Stimulated activated CD4-positive, alpha-beta T cell treated with anti-CD3 and anti-CD28 coated beads, Interleukin-12 subunit alpha, Interleukin-12 subunit beta, amount 100 ng/mL, for 24 hours (primary cell): ENCODE measurements at regions not wholly inside any gene's neighbourhood (a gene's known extent, or its start where the extent isn't known, plus 50 kb on each side); places are given as distances from the start of the nearest gene placed in this dataset.
A peak's percentile ranks its signal among the peaks of the same experiment; 100 is the strongest.
"Not testable (repeated sequence)": the region's sequence is repeated elsewhere in the genome, so short reads cannot be mapped to it uniquely, and the experiment has no call there.

Source experiments
- DNase-seq, 2 experiments: peaks; one replicate each; pipeline ENCODE4 v3.0.0-alpha.2; 2020; ENCODE audit warnings: low read depth in 2 of 2

DNA sequence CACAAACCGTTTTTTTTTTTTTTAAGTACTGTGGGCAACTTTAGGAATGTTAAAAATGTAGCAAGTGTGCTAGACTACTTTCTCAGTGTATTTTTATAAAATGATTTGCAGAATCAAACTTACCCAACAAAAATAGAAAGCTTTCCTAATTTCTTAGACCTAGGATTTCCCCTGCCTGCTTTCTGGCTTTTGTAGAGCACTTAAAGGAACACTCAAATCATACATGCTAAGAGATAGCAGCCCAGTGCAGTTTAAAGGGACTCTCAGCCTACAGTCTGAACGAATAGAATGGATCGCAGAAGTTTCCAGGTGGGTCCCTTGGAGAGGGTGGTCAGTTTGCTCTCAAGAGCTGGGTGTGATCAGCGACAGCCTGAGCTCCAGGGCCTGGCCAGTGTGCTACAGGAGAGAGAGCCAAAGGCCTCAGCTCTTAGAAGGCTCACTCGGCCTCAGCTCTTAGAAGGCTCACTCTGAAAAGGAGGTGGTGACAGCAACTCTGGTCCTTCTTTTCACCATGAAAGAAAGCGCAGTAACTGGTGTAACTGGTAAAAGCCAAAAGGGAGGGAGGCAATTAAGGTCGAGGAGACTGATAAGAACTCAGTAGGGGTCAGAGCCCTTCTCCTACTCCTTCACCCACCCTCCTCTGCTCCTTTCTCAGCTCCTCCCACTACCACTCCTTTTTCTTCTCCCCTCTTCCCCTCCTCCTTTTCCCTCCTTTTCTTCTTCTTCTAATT lies 142.4 kb downstream of the ZFP64 start:
- no peak for DNase-seq

DNA sequence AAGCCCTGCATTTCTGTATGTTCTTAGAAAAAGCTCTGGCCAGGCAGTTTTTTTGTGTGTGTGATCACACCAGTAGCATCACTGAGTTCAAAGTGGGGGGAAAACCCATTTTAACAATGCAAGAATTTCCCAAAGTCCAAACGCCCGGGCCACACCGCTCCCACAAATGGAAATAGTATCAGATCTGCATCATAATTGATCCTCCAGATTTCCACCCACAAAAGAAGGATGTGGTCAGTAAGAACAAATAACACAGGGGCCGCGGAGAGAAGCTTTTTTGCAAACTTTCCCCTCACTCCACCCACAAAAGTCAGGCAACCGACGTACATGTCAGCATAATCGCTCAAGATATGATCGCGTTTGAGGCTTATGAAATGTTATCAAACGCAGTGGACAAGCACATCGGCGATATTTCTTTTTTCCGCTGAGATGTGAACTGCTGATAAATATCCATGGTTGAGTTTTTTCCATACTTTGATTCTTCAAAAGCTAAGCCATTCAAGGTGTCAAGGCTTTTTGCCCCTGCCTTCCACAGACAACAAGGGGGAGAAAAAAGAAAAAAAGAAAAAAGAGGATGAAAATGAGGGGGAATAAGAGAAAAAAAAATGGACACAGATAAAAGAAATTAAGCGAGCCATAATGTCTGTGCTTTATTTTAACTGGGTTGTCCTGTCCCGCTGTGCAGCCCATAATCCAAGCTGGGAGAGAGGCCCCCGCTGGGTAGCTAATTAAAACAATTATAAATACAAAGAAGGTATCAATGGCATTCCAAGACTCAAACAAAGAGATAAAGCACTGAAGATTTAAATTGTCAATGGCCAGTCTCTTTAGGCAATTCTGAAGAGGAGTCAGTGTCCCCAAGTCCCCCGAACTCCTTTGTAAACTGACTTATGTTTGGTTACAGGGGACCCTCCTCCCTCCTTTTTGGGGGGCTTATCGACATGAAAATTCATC lies 143.5 kb downstream of the ZFP64 start:
- peak in 1 of 2 experiments; percentile 29 for DNase-seq

DNA sequence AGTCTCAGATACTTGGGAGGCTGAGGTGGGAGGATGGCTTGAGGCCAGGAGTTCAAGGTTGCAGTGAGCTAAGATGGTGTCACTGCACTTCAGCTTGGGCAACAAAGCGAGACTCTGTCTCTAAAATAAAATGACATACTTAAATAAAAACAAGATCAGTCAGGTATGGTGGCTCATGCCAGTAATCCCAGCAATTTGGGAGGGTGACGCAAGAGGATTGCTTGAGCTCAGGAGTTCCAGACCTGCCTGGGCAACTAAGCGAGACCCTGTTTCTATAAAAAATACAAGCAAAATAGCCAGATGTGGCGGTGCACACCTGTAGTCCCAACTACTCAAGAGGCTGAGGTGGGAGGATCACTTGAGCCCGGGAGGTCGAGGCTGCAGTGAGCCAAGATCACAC lies 149.6 kb downstream of the ZFP64 start:
- no peak for DNase-seq

DNA sequence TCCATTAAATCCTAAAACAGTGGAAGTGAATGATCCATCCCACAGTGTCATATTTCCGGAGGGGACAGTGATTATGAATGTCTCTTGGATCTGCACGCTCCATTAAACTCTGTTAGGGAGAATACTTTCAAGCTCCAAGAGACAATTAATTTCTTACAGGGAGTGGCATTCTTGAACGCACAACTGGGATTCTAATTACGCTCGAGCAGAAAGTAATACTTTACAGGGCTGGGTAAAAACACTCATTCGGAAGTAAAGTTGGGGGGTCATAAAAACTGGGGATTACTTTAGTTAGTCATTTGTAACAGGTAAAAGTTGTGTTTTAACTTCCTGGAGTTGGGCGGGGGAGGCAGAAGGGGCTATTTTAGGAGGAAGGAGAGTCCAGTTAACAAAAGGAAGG lies 151.8 kb downstream of the ZFP64 start:
- DNase-seq: no peak

DNA sequence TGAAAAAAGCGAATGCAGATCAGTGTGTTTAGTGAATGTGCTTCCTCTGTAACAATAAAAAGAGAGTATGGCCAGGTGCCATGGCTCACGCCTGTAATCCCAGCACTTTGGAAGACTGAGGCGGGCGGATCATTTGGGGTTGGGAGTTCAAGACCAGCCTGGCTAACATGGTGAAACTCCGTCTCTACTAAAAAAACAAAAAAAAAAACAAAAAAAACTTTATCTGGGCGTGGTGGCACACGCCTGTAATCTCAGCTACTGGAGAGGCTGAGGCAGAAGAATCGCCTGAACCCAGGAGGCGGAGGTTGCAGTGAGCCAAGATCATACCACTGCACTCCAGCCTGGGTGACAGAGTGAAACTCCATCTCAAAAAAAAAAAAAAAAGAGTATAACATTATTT lies 152.9 kb downstream of the ZFP64 start:
- not testable (repeated sequence) for DNase-seq

DNA sequence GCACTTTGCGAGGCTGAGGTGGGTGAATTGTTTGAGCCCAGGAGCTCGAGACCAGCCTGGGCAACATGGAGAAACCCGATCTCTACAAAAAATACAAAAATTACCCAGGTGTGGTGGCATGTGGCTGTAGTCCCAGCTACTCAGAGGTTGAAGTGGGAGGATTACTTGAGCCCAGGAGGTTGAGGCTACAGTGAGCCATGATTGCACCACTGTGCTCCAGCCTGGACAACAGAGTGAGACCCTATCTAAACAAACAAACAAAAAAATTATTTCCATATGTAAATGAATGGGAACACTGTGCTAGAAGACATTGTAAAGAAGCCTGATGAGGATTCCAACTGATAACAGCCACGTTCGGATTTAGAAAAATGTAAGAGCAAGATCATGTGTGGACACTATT lies 154.2 kb downstream of the ZFP64 start:
- no peak for DNase-seq

DNA sequence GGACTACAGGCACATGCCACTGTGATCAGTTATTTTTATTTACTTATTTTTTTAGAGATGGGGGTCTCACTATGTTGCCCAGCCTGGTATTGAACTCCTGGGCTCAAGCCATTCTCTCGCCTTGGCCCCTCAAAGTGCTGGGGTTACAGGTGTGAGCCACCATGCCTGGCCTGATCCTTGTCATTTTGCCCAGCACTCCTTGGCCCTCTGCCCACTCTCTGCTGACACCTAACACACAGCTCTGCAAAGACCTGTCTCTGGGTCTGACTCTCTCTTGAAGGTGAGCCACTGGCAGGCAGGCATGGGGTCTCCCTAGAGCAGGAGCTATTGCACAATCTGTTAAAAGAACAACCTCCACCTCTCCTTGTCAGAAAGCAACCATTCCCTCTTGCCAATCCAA lies 155.6 kb downstream of the ZFP64 start:
- no peak for DNase-seq

DNA sequence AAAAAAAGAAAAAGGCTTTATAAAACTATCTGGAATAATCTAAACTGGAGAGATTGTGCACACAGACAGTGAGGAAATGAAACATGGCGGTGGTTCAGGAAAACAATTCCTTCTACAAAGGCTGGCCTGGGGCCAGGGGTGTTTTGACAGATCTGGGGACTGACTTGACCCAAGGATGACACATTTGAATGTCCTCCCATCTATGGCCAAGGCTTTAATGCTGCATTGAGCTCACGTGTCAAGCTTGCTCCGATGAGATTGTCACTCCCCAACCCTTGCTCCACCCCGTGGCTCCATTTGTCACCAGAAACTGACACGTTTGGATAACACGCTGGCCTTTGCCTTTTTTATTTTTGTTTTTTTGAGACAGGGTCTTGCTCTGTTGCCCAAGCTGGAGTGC lies 156.1 kb downstream of the ZFP64 start:
- no peak for DNase-seq

DNA sequence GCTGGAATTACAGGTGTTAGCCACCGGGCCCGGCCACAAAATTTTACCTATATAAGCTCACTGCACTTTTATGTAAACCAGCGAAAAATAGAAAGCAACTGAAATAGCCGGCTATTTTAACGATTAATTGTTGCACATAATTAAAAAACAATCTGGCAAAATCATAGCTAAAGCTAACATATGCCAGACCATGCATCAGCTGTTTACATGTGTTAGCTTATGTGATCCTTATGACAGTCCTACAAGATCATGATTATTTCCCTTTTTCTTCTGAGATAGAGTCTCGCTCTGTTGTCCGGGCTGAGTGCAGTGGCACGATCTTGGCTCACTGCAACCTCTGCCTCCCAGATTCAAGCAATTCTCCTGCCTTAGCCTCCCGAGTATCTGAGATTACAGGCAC lies 157.0 kb downstream of the ZFP64 start:
- no peak for DNase-seq

DNA sequence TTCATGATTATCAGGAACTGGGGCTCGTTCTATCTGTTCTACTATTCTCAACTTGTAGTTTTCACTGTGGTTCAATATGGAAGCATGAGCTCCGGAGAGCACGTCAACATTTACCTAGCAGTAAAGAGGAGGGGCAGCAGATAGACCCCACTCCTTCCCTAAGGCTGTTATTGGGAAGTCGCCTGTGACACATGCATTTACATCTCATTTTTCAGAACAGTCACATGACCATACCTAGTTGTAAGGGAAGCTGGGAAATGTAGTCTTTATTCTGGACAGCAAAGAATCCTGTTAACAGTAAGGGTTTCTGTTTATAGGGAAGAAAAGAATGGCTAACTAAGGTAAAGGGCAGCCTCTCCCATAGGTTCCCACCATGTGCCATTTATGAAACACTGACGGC lies 158.3 kb downstream of the ZFP64 start:
- no peak for DNase-seq

DNA sequence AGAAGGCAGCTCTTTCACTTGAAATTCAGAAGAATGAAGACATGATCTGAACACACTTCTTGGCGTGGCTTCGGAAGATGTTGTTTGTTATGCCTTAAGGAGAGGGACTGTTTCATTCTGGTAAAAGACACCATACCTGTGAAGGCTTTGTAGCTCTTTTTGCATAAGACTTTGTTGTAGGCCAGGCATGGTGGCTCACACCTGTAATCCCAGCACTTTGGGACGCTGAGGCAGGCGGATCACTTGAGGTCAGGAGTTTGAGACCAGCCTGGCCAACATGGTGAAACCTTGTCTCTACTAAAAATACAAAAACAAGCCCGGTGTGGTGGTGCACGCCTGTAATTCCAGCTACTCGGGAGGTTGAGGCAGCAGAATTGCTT lies 159.3 kb downstream of the ZFP64 start:
- DNase-seq: not testable (repeated sequence)

DNA sequence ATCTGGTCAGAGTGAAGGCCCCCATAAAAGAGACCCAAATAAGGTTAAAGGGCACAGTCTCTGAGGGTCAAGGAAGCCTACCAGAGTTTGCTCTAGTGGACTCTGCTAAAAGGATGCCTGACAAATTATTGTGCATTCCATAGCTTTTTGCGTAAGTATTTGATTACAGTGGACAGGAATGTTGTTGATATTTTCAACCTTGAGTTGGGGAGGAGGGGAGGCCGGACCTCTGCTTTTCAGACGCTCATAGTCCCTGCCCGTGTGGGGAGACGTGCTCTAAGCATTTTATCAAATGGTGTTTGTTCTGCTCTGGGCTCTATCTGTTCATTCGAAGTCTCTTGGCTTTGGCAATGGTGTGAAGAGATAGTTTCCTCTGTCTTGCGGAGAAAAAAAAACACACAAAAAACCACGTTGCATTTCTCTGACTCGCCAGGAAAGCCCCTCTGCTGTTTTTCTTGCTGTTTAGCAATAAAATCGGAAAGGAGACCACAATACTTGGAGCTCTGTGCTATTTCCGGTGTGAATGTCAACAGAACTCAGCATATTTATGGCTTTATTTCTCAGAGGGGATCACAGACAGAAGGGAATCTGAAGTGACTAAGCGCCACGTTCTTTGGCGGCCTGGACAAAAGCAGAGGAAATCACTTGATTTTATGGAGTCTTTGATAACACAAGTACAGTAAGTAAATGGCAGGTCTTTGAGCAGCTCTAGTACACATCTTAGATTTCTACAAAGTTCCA lies 159.8 kb downstream of the ZFP64 start:
- DNase-seq: no peak

DNA sequence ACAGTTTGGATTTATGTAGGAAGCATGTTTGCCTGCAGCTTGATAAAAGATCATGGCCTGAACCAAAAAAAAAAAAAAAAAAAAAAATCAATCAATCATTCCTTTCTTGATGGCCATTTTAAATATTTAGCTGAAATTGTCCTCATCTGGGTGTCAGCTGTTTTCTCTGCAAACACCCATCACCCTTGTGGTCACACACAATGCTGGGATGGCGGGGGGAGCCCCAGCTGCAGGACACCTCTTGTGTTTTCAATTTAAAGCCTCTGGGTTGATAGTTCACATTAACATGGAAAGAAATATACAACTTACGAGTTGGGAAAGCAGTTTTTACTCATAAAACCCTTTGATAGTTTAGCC lies 160.4 kb downstream of the ZFP64 start:
- no peak for DNase-seq

DNA sequence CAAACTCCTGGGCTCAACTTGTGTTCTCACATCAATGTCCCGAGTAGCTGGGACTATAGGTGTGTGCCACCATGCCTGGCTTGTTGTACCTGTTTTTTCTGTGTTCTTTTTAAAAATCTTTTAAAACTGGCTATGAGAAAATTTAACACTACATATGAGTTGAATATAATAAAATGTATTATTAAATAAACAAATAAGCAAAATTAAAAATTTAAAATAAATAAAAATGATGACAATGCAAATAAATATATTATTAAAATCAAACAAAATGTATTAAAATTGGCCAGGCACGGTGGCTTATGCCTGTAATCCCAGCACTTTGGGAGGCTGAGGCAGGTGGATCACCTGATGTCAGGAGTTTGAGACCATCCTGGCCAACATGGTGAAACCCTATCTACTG lies 162.4 kb downstream of the ZFP64 start:
- DNase-seq: not testable (repeated sequence)

DNA sequence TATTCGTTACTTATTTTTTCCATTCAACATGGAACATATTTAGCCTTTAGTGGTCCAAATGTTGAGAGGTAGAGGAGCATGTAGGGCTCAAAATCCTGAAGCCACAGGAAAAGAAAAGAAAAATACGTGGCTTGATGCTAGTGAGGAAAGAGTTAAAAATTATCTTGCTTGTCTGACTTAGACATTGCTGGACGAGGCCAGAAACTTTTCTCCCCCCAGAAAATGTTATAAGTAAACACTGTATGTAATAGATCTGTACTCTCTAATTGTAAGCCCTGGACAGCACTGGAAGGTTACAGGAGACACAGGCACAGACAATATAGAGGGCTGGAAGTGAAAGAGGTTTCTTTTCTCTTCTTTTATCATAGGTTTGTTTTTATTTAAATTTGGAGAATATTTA lies 165.6 kb downstream of the ZFP64 start:
- no peak for DNase-seq

DNA sequence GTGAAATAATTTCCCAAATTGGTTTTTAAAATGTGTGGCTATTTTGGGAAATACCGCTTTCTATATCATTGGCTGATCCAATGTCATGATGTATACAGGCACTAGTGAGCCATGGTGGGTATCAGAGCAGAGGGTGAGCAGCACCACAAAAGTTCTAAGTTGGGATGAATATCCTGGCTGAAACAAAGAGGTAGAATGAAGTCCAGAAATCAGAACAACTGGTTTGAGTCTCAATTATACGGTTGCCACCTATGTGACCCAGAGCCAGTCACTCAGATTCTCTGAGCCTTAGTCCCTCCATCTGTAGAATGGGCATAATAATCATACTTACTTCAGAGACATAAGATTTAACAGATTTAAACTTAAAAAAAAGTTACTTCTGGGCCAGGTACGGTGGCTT lies 172.3 kb downstream of the ZFP64 start:
- DNase-seq: no peak

DNA sequence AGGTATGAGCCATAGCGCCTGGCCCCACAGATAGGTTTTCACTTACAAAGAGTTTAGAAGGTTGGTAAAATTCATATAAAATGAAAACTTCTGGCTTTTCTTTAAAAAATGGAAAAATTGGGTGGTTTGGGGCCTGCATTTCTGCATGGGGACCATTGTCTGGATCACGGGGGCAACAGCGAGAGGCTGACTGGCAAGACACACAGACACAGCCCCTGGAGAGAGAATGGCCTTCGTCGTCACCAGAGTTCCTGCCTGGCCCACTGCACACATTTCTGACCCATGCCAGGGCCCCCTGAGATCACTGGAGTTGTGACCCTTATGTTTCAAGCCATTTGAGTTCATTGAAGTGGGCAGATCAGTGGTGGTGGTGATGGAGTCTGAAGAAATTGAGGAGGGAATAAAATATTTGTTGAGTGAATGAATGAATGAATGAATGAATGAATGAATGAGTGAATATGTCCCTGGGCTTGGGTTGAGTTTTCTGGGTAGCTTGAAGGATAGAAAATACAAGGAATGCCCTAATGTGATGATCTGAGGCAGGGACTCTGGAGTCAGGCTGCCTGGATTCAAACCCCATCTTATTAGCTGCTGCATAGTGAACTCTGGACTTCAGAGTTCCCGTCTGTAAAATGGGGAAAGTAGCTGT lies 173.8 kb downstream of the ZFP64 start:
- no peak for DNase-seq

DNA sequence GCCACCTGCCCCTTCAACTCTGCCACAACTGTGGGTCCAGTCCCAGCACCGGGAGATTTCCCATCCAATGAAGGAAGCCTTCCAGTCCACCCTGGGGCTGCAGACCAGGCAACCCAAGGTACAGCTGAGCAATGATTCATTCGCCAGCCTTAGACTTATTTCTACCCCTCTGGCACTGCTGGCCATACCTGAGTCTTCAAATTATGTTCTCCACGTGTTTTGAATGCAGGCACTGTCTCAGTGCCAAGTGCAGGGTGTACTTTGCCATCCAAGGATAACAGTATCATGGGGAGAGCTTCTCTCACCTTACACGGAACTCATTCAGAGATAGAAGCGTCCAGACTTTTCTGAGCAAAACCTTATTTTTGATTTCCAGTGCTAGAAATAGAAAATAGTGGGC lies 175.6 kb downstream of the ZFP64 start:
- DNase-seq: no peak

DNA sequence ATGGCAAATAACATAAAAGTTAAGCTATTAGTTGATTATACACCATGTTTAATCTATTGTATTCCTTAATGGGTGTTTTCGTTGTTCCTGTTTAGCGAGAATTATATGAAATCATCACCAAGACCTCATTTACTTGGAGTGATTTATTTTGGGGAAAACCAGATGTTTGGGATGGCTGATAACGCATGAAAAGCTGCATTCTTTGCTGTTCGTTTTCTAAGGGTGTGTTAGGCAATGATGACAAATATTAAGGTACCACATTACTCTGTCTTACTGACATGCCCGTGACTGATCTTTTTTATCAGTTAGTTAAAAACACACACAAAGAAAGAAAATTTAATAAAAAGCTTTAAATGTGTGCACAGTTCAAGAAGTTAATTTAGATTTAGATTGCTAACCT lies 176.4 kb downstream of the ZFP64 start:
- DNase-seq: no peak

DNA sequence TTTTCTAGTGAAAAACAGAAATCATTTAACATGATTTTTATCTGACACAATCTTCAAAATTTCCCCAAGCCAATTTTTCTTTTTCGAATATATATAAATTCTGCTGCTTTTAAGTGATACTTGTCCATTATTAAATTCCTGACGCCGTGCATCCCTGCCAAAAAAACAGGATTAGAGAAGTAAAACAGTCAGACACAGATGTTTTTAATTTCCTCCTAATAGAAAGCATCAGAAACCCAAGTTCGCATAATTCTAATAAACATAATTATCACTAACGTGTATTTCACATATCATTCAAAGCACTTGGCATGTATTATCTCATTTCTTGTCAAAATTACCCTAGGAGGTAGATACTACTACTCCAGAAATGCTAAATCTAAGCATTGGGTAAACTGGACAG lies 179.5 kb downstream of the ZFP64 start:
- DNase-seq: no peak

DNA sequence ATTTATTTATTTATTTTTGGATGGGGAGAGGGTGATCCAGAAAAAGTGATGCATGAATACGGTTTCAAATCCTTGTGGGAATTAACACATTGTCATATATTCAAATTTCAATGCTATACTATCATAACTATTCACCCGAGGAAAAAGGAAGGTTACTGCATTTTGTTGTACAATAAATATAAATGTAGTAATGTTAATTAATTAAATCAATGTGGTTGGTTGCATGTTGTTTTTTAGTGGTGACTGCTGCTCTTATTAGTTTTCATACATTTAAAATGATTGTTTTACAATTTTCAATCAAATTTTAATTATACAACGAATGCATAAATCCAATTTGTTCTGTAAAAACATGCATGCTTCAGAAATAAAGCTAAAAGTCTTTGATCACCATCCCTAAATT lies 180.5 kb downstream of the ZFP64 start:
- DNase-seq: no peak

DNA sequence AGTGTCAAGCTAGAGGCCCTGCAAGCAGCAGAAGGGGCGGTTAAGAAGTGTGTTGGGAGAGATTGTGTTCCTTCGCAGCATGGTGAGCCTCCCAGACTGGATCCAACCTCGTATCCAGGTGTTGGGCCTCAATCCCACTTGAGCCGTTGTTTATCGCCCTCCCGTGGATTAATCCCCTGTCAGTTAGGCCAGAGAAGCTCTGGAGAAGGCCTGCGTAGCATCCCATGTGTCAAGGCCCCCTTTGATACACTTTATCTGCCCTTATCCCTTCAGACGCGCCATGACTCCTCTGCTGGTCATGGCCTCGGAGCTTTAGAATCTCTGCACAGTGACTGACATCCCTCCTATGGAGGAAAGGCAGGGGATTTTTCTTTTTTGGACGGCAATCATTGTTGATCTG lies 181.0 kb downstream of the ZFP64 start:
- no peak for DNase-seq
